NOMO-1 (cell line): ENCODE measurements at regions not wholly inside any gene's neighbourhood (a gene's known extent, or its start where the extent isn't known, plus 50 kb on each side); places are given as distances from the start of the nearest gene placed in this dataset.
A peak's percentile ranks its signal among the peaks of the same experiment; 100 is the strongest.
"Not testable (repeated sequence)": the region's sequence is repeated elsewhere in the genome, so short reads cannot be mapped to it uniquely, and the experiment has no call there.

Experiments
- DNase-seq, 2 experiments: peaks; one replicate each; lab custom pipeline; 2025; ENCODE audit not compliant: unreplicated experiment in 2 of 2; lab: John Stamatoyannopoulos, UW

DNA sequence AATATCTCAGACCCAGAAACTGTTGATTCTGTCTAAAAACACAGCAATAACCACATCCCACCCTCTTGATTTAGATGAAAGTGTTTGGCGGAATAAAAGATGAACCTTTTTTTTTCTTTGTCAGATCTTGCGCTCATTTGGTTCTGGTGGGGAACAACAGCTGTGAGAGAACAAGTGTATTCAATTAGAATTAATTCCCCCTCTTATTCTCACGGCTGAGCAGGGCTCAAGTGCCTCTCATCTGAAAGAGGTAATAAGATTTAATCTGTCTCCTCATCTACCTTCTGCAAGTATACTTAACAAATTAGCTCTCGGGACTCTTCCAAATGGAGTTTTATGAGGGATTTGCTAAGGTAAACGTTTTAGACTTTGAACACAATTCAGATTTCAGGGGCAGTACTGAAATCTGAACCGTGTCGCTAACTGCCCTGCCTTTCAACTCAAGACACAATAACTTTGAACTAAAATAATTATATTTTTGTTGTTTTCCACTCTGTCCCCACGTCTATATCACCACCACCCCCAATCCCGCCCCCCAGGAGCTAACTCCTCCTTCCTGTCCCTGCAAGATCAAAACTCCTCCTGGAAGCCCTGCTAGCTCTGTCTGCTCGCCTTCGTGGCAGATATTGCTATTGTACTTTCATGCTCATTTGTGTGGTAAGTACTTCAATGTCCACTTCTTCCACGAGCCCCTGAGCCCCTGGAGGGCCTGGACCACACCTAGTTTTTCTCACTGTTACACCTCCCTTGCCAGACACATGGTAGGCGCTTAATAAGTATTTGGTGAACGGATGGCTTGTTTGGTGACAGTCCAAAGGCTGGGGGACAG, 54.2 kb upstream of the ROPN1B start:
- not testable (repeated sequence) for DNase-seq

DNA sequence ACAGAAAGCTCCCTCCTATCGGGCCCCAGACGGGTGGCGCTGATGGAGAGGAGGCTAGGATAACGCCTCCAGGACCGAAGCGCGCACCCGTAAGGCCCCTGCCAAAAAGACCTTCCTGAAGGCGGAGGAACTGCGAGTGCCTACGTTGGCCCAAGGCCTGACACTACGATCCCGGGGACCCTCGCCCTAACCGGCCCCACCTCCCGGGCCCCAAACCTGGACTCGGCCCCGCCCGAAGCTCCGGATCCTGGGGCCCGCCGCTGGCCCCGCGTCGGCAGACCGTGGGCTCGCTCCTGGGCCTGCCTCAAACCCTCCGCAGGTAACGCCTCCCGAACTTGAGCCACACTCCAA, 53.6 kb upstream of the ROPN1B start:
- not testable (repeated sequence) for DNase-seq

DNA sequence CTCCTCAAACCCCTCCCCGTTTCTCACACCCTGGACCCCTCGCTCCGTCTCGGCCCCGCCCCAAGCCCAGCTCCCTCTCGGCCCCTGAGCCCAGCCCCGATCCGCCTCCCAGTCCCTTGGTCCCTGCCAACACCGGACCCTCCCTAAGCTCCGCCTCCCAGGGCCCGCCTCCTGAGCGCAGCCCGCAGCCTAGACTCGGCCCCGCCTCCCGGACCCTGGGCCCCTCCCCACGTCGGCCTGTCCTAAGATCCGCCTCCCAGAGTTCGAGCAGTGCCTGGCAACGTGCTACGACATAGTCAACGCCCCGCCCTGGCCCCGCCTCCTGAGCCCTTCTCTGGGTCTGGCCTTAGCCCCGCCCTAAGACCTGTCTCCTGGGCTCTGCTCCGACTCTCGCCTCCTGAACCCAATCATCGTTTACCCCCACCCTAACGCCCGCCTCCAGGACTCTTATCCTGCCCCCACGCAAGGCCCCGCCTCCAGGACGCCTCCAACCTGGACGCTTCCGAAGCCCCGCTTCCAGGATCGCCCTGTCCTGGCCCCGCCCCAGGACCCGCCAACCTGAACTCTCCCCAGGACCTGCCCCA, 53.1 kb upstream of the ROPN1B start:
- DNase-seq: peak; percentile 91 to 97

DNA sequence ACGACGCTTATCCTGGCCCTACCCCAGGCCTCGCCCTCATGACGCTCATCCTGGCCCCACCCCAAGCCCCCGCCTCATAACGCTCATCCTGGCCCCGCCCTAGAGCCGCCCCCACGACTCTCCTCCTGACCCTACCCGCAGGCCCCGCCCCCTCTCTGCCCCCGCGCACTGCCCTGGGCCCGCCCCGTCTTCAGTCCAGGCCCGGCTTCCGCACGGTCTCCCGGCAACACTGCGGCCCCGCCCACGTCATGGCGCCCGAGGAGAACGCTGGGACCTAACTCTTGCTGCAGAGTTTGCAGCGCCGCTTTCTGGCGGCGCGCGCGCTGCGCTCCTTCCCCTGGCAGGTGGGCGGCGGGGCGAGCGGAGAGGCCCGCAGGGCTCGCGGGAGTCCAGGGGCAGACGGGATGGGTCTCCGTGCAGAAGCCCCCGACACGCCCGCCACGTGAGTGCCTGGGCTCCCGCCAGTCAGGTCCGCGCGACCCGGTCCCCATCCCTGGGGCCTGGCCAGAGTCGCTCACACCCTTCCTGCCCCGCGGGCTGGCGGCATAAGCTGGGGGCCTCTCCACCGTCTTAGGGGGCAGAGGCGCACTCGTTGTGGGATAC, 52.5 kb upstream of the ROPN1B start:
- peak; percentile 83 to 89 for DNase-seq

DNA sequence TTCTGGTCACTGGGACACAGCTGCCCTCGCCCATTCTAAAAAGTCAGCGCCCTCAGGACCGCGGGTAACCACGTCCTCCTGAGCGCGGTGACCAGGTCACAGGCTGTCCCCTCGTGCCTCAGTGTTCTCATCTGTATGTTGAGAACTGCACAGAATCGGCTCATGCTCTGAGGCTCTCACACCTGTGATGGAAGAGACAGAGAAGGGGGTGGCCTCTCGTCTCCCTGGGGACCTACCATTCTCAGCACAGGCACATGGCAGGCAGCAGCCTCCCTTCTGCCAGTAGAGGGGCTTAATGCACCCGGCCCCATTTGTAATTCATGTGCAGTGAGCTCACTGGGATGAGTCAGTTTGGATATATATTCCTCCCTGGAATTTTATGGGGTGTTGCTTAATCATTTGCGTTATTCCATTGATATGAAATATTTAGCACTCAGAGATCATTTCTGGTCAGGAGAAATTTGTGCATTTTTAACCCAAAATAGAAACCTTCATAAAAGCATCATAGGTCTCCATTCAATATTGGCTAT, 51.9 kb upstream of the ROPN1B start:
- peak in 1 of 2 experiments; percentile 3 for DNase-seq

DNA sequence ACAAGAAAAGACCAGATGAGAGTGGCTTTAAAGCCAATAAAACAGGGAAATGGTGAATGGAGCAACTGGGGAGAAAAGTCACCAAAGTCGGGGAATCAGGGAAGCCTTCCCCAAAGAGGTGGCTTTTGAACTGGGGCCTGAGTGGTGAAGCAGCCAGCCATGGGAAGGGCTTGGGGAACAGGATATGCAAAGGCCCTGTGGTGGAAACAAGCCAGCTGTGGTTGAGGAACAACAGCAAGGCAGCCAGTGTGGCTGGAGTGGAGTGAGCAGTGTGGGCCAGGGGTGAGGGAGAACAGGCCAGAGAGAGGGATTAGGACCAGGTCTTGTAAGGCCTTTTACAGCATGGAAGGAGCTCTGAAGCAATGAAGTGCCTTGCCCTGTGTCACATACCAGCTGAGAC, 51.0 kb upstream of the ROPN1B start:
- not testable (repeated sequence) for DNase-seq

DNA sequence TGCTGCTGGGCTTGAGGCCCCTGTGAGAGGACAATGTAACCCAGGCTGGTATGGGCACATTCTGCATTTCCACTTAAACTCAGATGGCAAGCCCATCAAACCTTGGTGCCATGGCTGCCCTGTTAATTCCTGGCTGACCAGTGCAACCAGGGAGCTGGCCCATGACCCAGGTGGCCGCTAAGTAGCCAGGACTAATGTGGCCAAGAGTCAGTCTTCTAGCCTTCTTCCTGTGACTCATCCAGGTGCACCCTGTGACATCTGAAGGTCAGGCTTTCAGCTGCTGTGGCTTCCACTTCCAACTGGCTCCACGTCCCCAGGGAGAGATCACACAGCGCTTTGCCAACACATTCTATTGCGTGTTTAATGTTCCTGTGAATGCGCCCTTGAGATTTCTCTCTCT, 50.5 kb upstream of the ROPN1B start:
- not testable (repeated sequence) for DNase-seq

DNA sequence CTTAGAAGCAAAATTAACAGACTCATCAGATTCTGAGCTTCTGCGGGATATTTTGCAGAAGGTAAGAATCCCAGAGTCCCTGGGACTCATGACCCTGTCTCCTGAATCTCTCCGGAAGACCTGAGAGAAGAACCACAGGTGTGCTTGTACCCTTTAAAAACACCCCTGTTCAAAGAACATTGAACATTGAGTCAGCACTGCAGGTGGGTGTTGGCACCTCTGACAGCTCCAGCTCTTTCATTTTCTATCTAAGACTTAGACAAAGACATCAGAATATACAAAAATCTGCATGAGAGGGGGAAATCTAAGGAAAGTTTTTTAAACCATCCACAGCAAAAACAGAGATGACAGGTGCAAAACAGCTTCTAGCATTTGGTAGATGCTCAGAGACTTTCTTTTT, 50.1 kb upstream of the ROPN1B start:
- DNase-seq: not testable (repeated sequence)
